AG20443 (cell line): ENCODE measurements at regions not wholly inside any gene's neighbourhood (a gene's known extent, or its start where the extent isn't known, plus 50 kb on each side); places are given as distances from the start of the nearest gene placed in this dataset.
A peak's percentile ranks its signal among the peaks of the same experiment; 100 is the strongest.

Experiments
- DNase-seq: peaks from one replicate; pipeline ENCODE4 v3.0.0; 2012; ENCODE audit warnings: low spot score, mixed read lengths

GRCh38 chr11:114758627-114759026 lies 80.3 kb downstream of the NXPE2 start:
- no peak for DNase-seq

- peak; percentile 84 for DNase-seq
These were observed 84.1 kb downstream of the NXPE2 start for GRCh38 chr11:114762408-114762807.

GRCh38 chr11:114764563-114764962 lies 86.2 kb downstream of the NXPE2 start:
- no peak for DNase-seq

GRCh38 chr11:114771172-114771571 lies 92.8 kb downstream of the NXPE2 start:
- DNase-seq = no peak

- DNase-seq = no peak
These were observed 95.4 kb downstream of the NXPE2 start for GRCh38 chr11:114773541-114774338.

- peak; percentile 73 for DNase-seq
These were observed 96.5 kb downstream of the NXPE2 start for GRCh38 chr11:114774599-114775361.

- no peak for DNase-seq
These were observed 97.7 kb downstream of the NXPE2 start for GRCh38 chr11:114775875-114776621.

GRCh38 chr11:114776956-114777355 lies 98.6 kb downstream of the NXPE2 start:
- DNase-seq = no peak

GRCh38 chr11:114779189-114779588 lies 100.9 kb downstream of the NXPE2 start:
- no peak for DNase-seq

GRCh38 chr11:114782650-114783310 lies 104.5 kb downstream of the NXPE2 start:
- no peak for DNase-seq

GRCh38 chr11:114783805-114784204 lies 105.5 kb downstream of the NXPE2 start:
- DNase-seq = no peak

GRCh38 chr11:114784216-114784615 lies 105.9 kb downstream of the NXPE2 start:
- no peak for DNase-seq

- no peak for DNase-seq
These were observed 106.6 kb downstream of the NXPE2 start for GRCh38 chr11:114784891-114785290.

GRCh38 chr11:114785820-114786219 lies 107.5 kb downstream of the NXPE2 start:
- DNase-seq = no peak

- no peak for DNase-seq
These were observed 108.8 kb downstream of the NXPE2 start for GRCh38 chr11:114787126-114787525.

- DNase-seq = no peak
These were observed 112.6 kb downstream of the NXPE2 start for GRCh38 chr11:114790910-114791309.

GRCh38 chr11:114794048-114794684 lies 115.8 kb downstream of the NXPE2 start:
- no peak for DNase-seq

GRCh38 chr11:114796954-114797721 lies 118.8 kb downstream of the NXPE2 start:
- DNase-seq = no peak

GRCh38 chr11:114799476-114799875 lies 121.1 kb downstream of the NXPE2 start:
- DNase-seq = no peak

GRCh38 chr11:114801773-114802172 lies 123.4 kb downstream of the NXPE2 start:
- DNase-seq = no peak

- no peak for DNase-seq
These were observed 124.6 kb downstream of the NXPE2 start for GRCh38 chr11:114802878-114803277.
